ENCODE measurements at regions not wholly inside any gene's neighbourhood (a gene's known extent, or its start where the extent isn't known, plus 50 kb on each side); places are given as distances from the start of the nearest gene placed in this dataset.

- Histone ChIP-seq H2AFZ (ENCODE audit: insufficient read depth, low read depth, low read length, poor library complexity, severe bottlenecking) (no peak overlapping the region), H3K27me3 (ENCODE audit: control insufficient read depth in 2 of 2, insufficient read depth in 2 of 2, low read length in 2 of 2) (no peaks in the 10 kb centered on the region), H3K9ac (ENCODE audit: insufficient read depth, low read length, poor library complexity, severe bottlenecking) (no peak overlapping the region), H3K9me3 (replicated peaks in 1 of 2; ENCODE audit: control insufficient read depth in 1 of 2, insufficient read depth in 1 of 2, low read length in 2 of 2) (peaks cover 6 to 12% of the 10 kb centered on the region in 2 donors), H4K20me1 (ENCODE audit: insufficient read depth, low read length) (no peaks in the 10 kb centered on the region), H3K79me2 (ENCODE audit: insufficient read depth, low read length) (no peaks in the 10 kb centered on the region), H3K4me2 (replicated peaks; ENCODE audit: extremely low read depth, low read length, poor library complexity, severe bottlenecking) (no peak overlapping the region), H3K4me1 (ENCODE audit: control insufficient read depth in 1 of 2, insufficient read depth in 2 of 2, low read length in 2 of 2) (no peaks in the 10 kb centered on the region), H3K27ac (ENCODE audit: low read depth in 1 of 2, low read length in 2 of 2) (no peak overlapping the region), H3K36me3 (replicated peaks in 1 of 2; ENCODE audit: control insufficient read depth in 1 of 2, insufficient read depth in 2 of 2, low read length in 2 of 2) (no peaks in the 10 kb centered on the region), H3K4me3 (replicated peaks in 1 of 3; ENCODE audit: low read depth in 2 of 3, low read length in 3 of 3) (no peak overlapping the region)
- H3K9me3 Mint-ChIP-seq, result peaks cover 0 to 19% (median 2%) of the 10 kb centered on the region in 7 donors
- WGBS (ENCODE audit: insufficient coverage), result no CpG with 5 or more reads among the region's 4 CpGs
- no peak overlapping the region for H3K4me3 Mint-ChIP-seq
- intact Hi-C loops (cut with micrococcal nuclease), result no loop called here
- no peaks in the 10 kb centered on the region for H3K27me3 Mint-ChIP-seq (ENCODE audit: low read depth in 3 of 3)
- no peak for DNase-seq
- H3K4me1 Mint-ChIP-seq, result no peaks in the 10 kb centered on the region
- TF ChIP-seq CTCF (IDR thresholded peaks at IDR 0.05), result no peak
- no peaks in the 10 kb centered on the region for H3K36me3 Mint-ChIP-seq
- H3K27ac Mint-ChIP-seq, result no peak overlapping the region
Observed at GRCh38 chr3:21062831-21063294, 688.1 kb downstream of the ZNF385D start.

- no peak overlapping the region for H3K27ac Mint-ChIP-seq
- H3K4me1 Mint-ChIP-seq, result no peaks in the 10 kb centered on the region
- DNase-seq, result no peak
- H3K27me3 Mint-ChIP-seq (ENCODE audit: low read depth in 3 of 3), result no peaks in the 10 kb centered on the region
- Histone ChIP-seq H3K27me3 (ENCODE audit: control insufficient read depth in 2 of 2, insufficient read depth in 2 of 2, low read length in 2 of 2) (no peaks in the 10 kb centered on the region), H3K4me1 (ENCODE audit: control insufficient read depth in 1 of 2, insufficient read depth in 2 of 2, low read length in 2 of 2) (no peaks in the 10 kb centered on the region), H3K79me2 (ENCODE audit: insufficient read depth, low read length) (no peaks in the 10 kb centered on the region), H3K4me2 (replicated peaks; ENCODE audit: extremely low read depth, low read length, poor library complexity, severe bottlenecking) (no peak overlapping the region), H3K4me3 (replicated peaks in 1 of 3; ENCODE audit: low read depth in 2 of 3, low read length in 3 of 3) (no peak overlapping the region), H3K9ac (ENCODE audit: insufficient read depth, low read length, poor library complexity, severe bottlenecking) (no peak overlapping the region), H3K9me3 (replicated peaks in 1 of 2; ENCODE audit: control insufficient read depth in 1 of 2, insufficient read depth in 1 of 2, low read length in 2 of 2) (no peaks in the 10 kb centered on the region), H2AFZ (ENCODE audit: insufficient read depth, low read depth, low read length, poor library complexity, severe bottlenecking) (no peak overlapping the region), H3K27ac (ENCODE audit: low read depth in 1 of 2, low read length in 2 of 2) (no peak overlapping the region), H3K36me3 (replicated peaks in 1 of 2; ENCODE audit: control insufficient read depth in 1 of 2, insufficient read depth in 2 of 2, low read length in 2 of 2) (no peaks in the 10 kb centered on the region), H4K20me1 (ENCODE audit: insufficient read depth, low read length) (no peaks in the 10 kb centered on the region)
- peaks cover 0 to 7% (median 2%) of the 10 kb centered on the region in 7 donors for H3K9me3 Mint-ChIP-seq
- intact Hi-C loops (cut with micrococcal nuclease), result no loop called here
- H3K36me3 Mint-ChIP-seq, result no peaks in the 10 kb centered on the region
- no peak overlapping the region for H3K4me3 Mint-ChIP-seq
- no peak for TF ChIP-seq CTCF (IDR thresholded peaks at IDR 0.05)
- 100% methylated on average over 1 of the region's 3 CpGs for WGBS (ENCODE audit: insufficient coverage)
Observed at GRCh38 chr3:21059404-21059803, 691.6 kb downstream of the ZNF385D start.

Data from CD14-positive monocyte (primary cell).